K562 (cell line): ENCODE measurements at regions not wholly inside any gene's neighbourhood (a gene's known extent, or its start where the extent isn't known, plus 50 kb on each side); places are given as distances from the start of the nearest gene placed in this dataset.
"Not testable (repeated sequence)": the region's sequence is repeated elsewhere in the genome, so short reads cannot be mapped to it uniquely, and the experiment has no call there.

ENCODE experiments used
- ATAC-seq: fragments of 200-7000 bp; cut with Tn5 transposase; 3 replicates; pipeline ENCODE4 v1.9.1; 2020; ENCODE audit warnings: moderate library complexity
- BruUV-seq: library from RNA; stranded (reverse); fragments of 400-500 nt; replicated peaks from 2 replicates; lab custom pipeline; 2021; lab: Mats Ljungman, UMichigan
- CTCF ChIA-PET: fragments of 300-600 bp; formaldehyde crosslinking; extraction: SDS; loops from one replicate; lab custom pipeline; 2021; ENCODE audit warnings: low intra/inter-chr PET ratio; lab: Yijun Ruan, JAX
- POLR2A ChIA-PET: fragments of 300-600, 350-650 bp; sonication (Branson Sonifier 250); formaldehyde crosslinking; extraction: SDS; loops from one replicate; lab custom pipeline; 2021; ENCODE audit warnings: antibody characterized with exemption, inconsistent platforms; lab: Yijun Ruan, JAX
- DNase-seq, 4 experiments: peaks; one replicate each; pipeline versions ENCODE4 v3.0.0 to v3.0.0-alpha.2; 2011 to 2018; ENCODE audit warnings: low spot score in 3 of 4, mixed read lengths in 3 of 4; ENCODE audit errors: extremely low read depth in 1 of 4
- FAIRE-seq: peaks from 2 replicates; lab custom pipeline; 2011; peaks lifted over from hg19 to GRCh38; lab: Jason Lieb, UNC
- H2AFZ ChIP-seq: 2 replicates; pipeline ENCODE4 v1.6.0; 2011; ENCODE audit warnings: low read depth, low read length, control low read depth, inconsistent platforms
- H3K27ac ChIP-seq: fragments of 200-600 bp; 3 replicates; pipeline ENCODE4 v1.8.0; 2011; ENCODE audit warnings: low read depth, mild to moderate bottlenecking, control low read depth, inconsistent platforms, low read length, moderate library complexity, mixed read lengths; ENCODE audit errors: extremely low read depth
- H3K27me3 ChIP-seq, 2 experiments: fragments of 300-600 bp in 1 of 2; 2 replicates in 1 of 2; 3 replicates in 1 of 2; pipeline versions ENCODE4 v1.6.0 to v1.8.0; 2011; ENCODE audit warnings: inconsistent platforms in 2 of 2, low read length in 2 of 2, mild to moderate bottlenecking in 1 of 2, mixed read lengths in 1 of 2, moderate library complexity in 1 of 2; ENCODE audit not compliant: control insufficient read depth in 2 of 2, insufficient read depth in 2 of 2
- H3K36me3 ChIP-seq: fragments of 300-600 bp; 3 replicates; pipeline ENCODE4 v1.8.0; 2011; ENCODE audit warnings: mild to moderate bottlenecking, low read length, inconsistent platforms; ENCODE audit not compliant: control insufficient read depth, insufficient read depth
- H3K4me1 ChIP-seq, 2 experiments: fragments of 200-600 bp in 1 of 2; replicated peaks in 1 of 2; 2 replicates in 1 of 2; 3 replicates in 1 of 2; pipeline versions ENCODE4 v1.5.1 to v1.8.0; 2011; ENCODE audit warnings: inconsistent platforms in 2 of 2, low read length in 2 of 2, mild to moderate bottlenecking in 1 of 2, mixed read lengths in 1 of 2, moderate library complexity in 1 of 2; ENCODE audit not compliant: control insufficient read depth in 2 of 2, insufficient read depth in 2 of 2
- H3K4me2 ChIP-seq: 2 replicates; pipeline ENCODE4 v1.6.1; 2011; ENCODE audit warnings: low read length, control low read depth, inconsistent platforms, mixed read lengths; ENCODE audit not compliant: insufficient read depth
- H3K4me3 ChIP-seq: fragments of 200-600 bp; sonication (generic), shearing (Covaris generic); 2 replicates; pipeline ENCODE4 v1.5.1; 2016; ENCODE audit warnings: control low read depth, inconsistent platforms
- H3K79me2 ChIP-seq: fragments of 200-600 bp; 3 replicates; pipeline ENCODE4 v1.8.0; 2011; ENCODE audit warnings: low read length, inconsistent platforms; ENCODE audit not compliant: control insufficient read depth, insufficient read depth
- H3K9ac ChIP-seq, 2 experiments: 2 replicates each; pipeline versions ENCODE4 v1.6.0 to v1.6.1; 2011; ENCODE audit warnings: low read depth in 2 of 2, low read length in 2 of 2, control low read depth in 1 of 2, inconsistent platforms in 1 of 2, mild to moderate bottlenecking in 1 of 2, mixed read lengths in 1 of 2; ENCODE audit not compliant: insufficient read depth in 1 of 2
- H3K9me1 ChIP-seq: one replicate; pipeline ENCODE4 v1.6.0; 2011; ENCODE audit warnings: inconsistent platforms, mild to moderate bottlenecking, low read length, moderate library complexity; ENCODE audit not compliant: control insufficient read depth, insufficient read depth
- H3K9me3 ChIP-seq: replicated peaks from 2 replicates; pipeline ENCODE4 v1.5.1; 2011; ENCODE audit warnings: low read depth, low read length, inconsistent platforms; ENCODE audit not compliant: control insufficient read depth, insufficient read depth
- H4K20me1 ChIP-seq: replicated peaks from 2 replicates; pipeline ENCODE4 v1.6.1; 2011; ENCODE audit warnings: low read length, inconsistent platforms, mixed read lengths; ENCODE audit not compliant: control insufficient read depth, insufficient read depth
- WGBS: fragments of 100-300 bp; shearing (Covaris generic); methylation state at CpG from one replicate; pipeline ENCODE4 v1.1.6; 2016; ENCODE audit warnings: low coverage, mixed read lengths; ENCODE audit not compliant: insufficient coverage; ENCODE audit errors: missing lambda C conversion rate; 5-methylcytosine and 5-hydroxymethylcytosine counted together
- in situ Hi-C: fragments of 300-500 bp; cut with MboI; formaldehyde crosslinking; loops from 4 replicates; pipeline ENCODE4 v1.15.0; 2018; ENCODE audit warnings: inconsistent platforms, mixed read lengths
- intact Hi-C: fragments of 100-400 bp; cut with micrococcal nuclease; formaldehyde crosslinking; loops from 2 replicates; pipeline ENCODE4 v1.14.2; 2022

DNA sequence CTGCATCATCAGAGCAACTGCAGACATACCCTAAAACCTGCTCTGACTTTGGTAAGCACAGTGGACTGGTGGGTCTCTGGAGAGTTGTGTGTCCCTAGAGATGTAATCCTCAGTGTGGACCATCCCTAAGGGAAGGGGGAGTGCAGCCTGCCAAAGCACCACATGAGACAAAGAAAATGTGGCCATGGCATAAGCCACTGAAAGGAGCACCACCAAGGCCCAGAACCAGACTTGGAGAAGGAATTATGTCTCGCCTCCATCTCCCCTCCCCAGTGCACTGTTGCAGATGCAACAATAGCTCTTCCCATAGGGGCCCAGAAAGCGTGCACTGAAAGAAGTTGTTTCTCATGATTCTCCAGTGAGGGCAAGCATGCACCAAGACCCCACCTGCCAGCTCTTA is 69.7 kb upstream of the AGAP9 start:
- H3K4me3 ChIP-seq, H3K4me1 ChIP-seq, H3K9me3 ChIP-seq, H4K20me1 ChIP-seq, H3K4me2 ChIP-seq, ATAC-seq, CTCF ChIA-PET, H2AFZ ChIP-seq, BruUV-seq, intact Hi-C loops, H3K27ac ChIP-seq, H3K9me1 ChIP-seq, H3K79me2 ChIP-seq, H3K36me3 ChIP-seq, H3K27me3 ChIP-seq, POLR2A ChIA-PET, FAIRE-seq, H3K9ac ChIP-seq, DNase-seq: not testable (repeated sequence)
- in situ Hi-C loops = loop anchor here (5.0 kb wide), 1 partner anchor 846 kb away; no protein-coding TSS in a partner anchor
- WGBS = 6% methylated on average over 2 of the region's 2 CpGs

DNA sequence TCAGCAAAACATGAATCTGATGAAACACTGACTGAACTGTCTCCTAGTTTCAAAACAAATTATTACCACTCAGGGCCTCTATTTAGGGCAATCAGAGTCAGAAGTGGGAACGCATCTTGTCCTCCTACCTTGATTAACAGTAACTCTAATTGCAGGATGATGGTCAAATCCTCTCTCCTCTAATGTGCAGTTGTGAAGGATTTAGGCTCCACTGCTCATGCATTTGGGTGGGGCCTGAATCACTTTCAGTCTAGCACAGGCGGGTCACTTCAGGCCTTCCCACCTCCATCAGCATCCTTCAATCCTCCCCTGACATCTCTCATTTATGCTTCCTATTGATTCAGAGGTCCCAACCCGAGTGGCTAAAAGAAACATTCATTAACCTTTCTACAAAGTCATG is 67.5 kb upstream of the AGAP9 start:
- H3K36me3 ChIP-seq, ATAC-seq, H4K20me1 ChIP-seq, BruUV-seq, FAIRE-seq, H3K27me3 ChIP-seq, H3K4me1 ChIP-seq, H3K9ac ChIP-seq, H3K27ac ChIP-seq, H3K79me2 ChIP-seq, H3K9me3 ChIP-seq, DNase-seq, H3K4me2 ChIP-seq, intact Hi-C loops, H2AFZ ChIP-seq, H3K4me3 ChIP-seq, H3K9me1 ChIP-seq, CTCF ChIA-PET, POLR2A ChIA-PET: not testable (repeated sequence)
- WGBS = 0% methylated on average over 2 of the region's 3 CpGs
- in situ Hi-C loops = loop anchor here (5.0 kb wide), 1 partner anchor 844 kb away; no protein-coding TSS in a partner anchor

DNA sequence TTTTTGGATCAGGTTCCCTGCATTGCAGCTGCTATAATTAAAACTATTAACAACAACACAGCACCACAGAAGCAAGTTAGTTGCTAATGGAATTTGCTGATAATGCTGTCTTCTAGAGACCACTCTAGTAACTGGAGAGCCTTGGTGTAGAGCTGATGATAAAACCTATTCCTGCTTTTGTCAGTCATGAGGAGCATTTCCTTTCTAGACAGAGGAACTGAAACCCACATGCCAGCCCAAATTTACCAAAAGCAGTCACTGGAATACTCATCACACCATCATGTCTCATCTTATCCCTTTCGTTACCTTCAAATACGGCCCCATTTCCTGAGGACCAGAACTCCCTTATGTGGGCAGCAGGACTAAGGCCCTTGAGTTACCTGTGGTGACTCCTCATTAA is 67.1 kb upstream of the AGAP9 start:
- H3K9me3 ChIP-seq, H4K20me1 ChIP-seq, H3K9ac ChIP-seq, CTCF ChIA-PET, ATAC-seq, H3K27ac ChIP-seq, POLR2A ChIA-PET, H3K36me3 ChIP-seq, FAIRE-seq, H3K27me3 ChIP-seq, H3K4me1 ChIP-seq, DNase-seq, intact Hi-C loops, H3K4me2 ChIP-seq, H2AFZ ChIP-seq, H3K79me2 ChIP-seq, H3K4me3 ChIP-seq, H3K9me1 ChIP-seq, BruUV-seq: not testable (repeated sequence)
- in situ Hi-C loops = loop anchor here (5.0 kb wide), 1 partner anchor 843 kb away; no protein-coding TSS in a partner anchor
- WGBS = 0% methylated on average over 2 of the region's 2 CpGs

DNA sequence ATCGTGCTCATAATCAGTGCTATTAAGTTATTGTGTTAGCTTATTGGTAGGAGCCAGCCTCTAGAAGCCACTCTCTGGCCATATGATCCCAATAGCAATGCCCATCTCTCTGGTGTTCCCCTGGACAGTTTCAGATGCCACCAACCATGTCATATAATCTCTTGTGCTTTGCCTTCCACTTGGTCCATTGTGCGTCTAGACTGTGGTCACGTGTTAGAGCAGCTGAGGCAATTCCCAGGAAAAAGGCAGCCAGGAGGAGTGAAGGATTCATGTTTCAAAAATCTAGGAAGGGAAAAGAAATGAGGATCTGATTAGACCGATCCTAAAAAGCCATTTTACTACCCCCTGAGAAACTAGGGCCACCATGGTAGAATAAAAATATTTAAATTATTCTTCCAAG is 58.6 kb upstream of the AGAP9 start:
- CTCF ChIA-PET, H3K4me1 ChIP-seq, H3K4me3 ChIP-seq, H3K9me1 ChIP-seq, H2AFZ ChIP-seq, intact Hi-C loops, H3K27ac ChIP-seq, in situ Hi-C loops, H3K79me2 ChIP-seq, H3K9ac ChIP-seq, H3K27me3 ChIP-seq, ATAC-seq, BruUV-seq, H3K4me2 ChIP-seq, H3K9me3 ChIP-seq, DNase-seq, H4K20me1 ChIP-seq, POLR2A ChIA-PET, H3K36me3 ChIP-seq, FAIRE-seq: not testable (repeated sequence)
- WGBS = 4% methylated on average over 3 of the region's 4 CpGs
